Myocyte (in vitro differentiated cells): ENCODE measurements at regions not wholly inside any gene's neighbourhood (a gene's known extent, or its start where the extent isn't known, plus 50 kb on each side); places are given as distances from the start of the nearest gene placed in this dataset.

Source experiments
- DNase-seq: peaks from one replicate; pipeline ENCODE4 v3.0.0-alpha.2; 2012; ENCODE audit warnings: low read depth

GRCh38 chr7:94266238-94266644 is 128.5 kb upstream of the COL1A2 start:
- peak; percentile 66 for DNase-seq

DNA sequence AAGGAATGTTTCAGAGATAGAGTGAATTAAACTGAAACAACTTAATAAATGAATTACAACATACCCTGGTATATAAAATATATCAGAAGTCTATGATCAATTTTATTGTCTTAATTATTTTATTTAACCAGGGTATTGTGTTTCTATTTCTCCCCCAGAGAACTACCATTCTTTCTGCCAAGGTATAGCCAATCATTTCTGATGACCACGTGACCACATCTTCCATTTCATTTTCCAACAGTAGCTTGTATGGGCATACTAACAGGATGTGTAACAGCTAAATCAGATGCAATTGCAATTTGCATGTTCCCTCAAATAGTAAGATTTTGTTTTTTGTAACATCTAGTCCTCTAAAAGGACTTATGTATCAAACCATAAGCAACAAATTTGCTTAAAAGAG is 123.9 kb upstream of the COL1A2 start:
- no peak for DNase-seq

DNA sequence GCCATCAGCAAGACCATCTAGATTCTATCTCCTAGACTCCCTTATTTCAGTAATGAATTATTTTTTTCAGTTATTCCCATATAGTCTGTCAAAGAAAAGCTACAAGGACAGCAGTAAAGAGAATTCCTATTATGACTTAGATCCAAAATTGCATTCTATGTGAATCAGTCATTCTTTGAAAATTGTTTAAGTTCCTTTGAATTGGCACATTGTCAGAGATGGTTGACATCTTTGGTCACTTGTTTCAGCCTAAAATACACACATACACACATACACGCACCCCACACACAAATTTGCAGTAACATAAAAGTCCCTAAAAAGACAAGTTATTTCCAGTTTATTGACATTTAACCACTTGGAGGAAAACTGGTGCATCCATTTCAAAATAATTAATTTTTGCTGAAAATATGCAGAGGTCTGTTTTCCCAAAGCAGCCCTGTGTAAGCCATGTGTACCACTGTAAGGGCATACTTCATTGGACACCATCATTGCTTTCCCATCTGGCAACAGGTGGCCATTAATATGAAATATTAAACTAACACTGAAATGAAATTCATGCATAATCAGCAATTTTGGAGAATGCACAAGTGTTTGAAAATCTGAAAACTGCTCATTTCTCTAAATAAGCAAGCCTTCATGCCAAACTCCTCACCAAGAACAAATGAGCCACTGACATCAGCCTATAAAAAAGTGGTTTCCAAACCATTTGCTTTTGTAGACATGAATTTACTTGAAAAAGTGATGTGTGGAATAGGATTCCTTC is 121.7 kb upstream of the COL1A2 start:
- DNase-seq = peak; percentile 12

GRCh38 chr7:94274828-94275227 is 119.9 kb upstream of the COL1A2 start:
- DNase-seq = no peak

DNA sequence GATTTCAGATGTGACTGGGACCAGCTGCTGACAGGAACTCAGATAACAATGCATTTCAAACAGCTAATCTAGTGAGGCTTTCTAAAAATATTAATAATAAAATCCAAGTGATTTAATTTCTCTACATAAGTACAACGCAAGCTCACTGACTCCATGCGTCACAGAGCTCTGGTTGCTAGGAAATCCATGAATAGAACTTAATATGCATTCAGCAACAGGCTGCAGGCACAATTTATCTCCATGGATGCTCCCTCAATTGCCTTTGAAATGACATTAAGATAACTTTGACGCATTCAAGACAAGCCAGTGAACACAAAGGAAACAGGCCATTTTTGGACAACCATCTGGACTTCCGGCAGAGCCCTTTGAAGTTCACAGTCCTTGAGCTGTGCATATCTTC is 118.7 kb upstream of the COL1A2 start:
- no peak for DNase-seq

- peak; percentile 64 for DNase-seq
These were observed 117.9 kb upstream of the COL1A2 start for GRCh38 chr7:94276795-94277194.

DNA sequence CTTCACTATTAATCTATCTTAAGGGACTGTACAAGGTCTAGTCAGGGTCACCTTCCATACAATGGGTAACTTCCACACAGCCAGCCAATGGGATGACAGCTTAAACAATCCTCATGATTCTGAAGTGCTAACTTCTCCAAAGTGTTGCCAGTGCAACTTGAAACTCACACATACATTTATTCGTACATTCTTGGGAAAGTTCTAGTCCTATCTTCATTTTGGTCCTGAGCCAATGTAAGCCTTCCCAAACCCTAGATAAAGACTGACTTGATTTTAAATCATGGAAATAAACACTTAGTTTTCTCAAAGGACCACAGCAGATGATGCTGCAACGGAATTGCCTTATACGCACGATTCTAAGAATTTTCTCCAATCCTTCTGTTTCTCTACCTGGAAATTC is 117.5 kb upstream of the COL1A2 start:
- no peak for DNase-seq

- DNase-seq = no peak
These were observed 113.8 kb upstream of the COL1A2 start for GRCh38 chr7:94280851-94281250.

DNA sequence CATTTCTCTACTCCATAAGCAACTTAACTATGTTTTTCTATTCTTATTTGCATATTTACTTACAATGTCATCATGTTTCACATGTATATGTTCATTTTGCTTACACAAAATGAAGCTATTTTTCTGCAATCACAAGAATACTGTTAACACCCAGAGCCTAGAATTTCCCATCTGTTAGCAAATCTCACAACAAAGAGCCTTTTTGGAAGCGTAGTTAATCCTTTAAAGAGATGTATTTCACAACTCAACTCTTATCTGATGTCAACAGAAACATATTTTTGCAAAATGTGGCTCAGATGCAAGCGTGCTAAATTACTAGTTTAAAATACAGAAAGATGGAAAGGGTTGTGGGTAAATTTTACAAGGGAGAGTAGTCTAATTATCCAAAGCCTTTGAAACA is 110.6 kb upstream of the COL1A2 start:
- peak; percentile 29 for DNase-seq

DNA sequence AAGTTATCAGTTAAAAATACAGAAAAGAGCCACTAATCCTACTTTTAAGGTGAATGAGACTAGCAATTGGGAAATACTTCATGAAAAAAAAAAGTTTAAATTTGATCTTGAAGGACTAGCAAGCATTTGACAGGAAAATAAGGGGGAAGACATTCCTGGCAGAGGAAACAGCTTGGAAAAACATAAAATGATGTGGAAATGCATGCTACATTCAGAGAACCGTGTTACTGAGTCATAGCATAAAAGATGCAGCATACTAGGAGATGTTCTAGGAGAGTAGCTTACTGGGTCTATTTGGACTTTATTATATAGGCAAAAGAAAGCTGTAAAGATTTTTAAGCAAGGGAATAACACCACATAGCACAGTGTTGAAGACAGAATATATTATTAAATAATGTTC is 108.6 kb upstream of the COL1A2 start:
- no peak for DNase-seq

DNA sequence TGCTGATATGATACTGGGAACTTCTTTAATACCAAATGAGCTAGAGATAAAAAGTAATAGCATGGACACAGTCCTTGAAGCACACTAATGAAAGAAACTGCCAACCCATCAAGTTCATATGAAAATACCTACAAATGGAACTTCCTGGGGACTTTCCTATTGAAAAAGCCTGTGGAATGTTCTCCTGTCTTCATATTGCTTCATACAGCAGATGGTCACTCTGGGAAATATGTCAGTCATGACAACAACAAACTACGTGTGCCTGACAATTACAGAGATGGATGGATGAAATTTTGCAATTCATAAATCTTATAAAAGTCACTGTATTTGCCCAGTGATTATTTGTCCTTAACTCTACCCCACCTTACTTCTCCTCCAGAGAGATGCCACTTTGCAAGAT is 106.6 kb upstream of the COL1A2 start:
- no peak for DNase-seq

DNA sequence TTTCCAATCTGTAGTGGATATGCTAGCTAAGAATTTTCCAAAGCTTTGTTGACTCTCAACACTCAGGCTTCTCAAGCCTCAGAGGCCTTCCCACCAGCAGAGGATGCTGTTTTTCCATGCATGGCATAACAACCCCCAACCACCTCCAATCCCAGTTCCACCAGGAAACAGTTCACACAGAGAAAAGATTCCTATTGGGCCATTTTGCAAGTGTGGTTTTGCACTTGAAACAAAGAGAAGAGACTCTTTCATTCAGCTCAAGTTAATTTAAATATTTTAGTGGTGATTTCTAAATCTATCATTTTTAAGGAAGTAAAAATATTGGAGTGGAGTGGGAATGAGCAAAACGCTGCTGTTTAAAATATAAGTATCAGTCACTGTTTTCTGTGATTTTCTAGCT is 105.6 kb upstream of the COL1A2 start:
- DNase-seq = peak; percentile 92

GRCh38 chr7:94294471-94295131 is 100.1 kb upstream of the COL1A2 start:
- DNase-seq = no peak

DNA sequence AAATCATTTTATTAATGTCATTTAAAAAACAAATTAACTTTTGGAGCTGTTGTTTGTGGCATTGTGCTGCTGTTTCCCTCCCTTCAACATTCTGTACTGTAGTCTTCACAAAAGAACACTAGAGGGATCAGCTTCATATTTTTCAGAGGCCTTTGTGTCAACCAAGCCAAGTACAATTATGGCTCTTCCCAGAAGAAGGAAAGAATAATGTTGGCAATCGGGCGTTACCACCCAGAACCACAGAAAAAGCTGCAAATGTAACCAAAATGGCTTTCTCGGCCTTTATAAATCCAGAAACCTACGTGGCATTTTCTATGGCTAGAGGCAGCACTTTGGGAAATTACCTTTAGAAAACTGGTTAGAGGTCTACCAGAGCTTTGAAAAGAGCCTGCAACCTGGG is 98.8 kb upstream of the COL1A2 start:
- peak; percentile 92 for DNase-seq

DNA sequence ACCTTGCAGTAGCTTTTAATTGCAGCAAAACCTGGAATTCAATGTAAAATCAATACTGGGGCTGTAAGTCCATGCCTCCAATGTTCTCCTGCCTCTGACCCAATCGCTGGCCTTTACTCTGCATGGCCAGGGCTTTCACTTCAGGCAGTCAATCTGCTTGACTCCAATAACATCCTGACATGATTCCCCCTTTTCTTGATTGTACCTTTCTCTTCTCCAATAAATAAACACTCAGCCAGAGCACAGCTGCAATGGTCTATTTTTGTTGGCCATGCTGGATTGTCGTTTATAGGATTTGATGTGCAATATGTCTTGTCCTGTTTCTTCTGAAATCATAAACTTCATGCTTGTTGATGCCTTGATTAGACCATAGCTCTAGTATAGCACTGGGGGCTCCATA is 97.8 kb upstream of the COL1A2 start:
- DNase-seq = peak; percentile 62

DNA sequence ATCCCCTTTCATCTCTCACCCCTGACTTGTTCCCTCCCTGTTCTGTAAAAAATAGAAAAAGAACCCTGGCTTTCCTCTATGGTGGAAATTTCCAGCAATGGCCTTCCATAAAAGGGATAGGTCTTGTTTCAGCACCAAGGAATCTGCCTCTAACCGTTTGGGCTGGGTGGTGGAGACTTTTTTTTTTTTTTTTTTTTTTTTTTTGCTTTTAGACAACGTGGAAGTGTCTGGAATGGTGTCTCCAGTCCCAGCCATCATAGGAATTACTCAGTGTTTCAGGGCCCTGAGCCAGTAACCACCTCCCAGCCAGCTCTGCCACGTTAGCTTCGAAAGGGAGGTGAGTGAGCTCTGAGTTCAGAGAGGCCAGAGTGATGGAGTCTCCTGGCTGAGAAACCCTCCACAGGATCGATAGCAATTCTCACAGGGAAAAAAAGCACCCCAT is 97.3 kb upstream of the COL1A2 start:
- DNase-seq = peak; percentile 94

GRCh38 chr7:94298943-94299342 is 95.8 kb upstream of the COL1A2 start:
- DNase-seq = peak; percentile 84

- DNase-seq = peak; percentile 61
These were observed 94.4 kb upstream of the COL1A2 start for GRCh38 chr7:94300176-94300835.

GRCh38 chr7:94301024-94301586 is 93.6 kb upstream of the COL1A2 start:
- DNase-seq = peak; percentile 98

DNA sequence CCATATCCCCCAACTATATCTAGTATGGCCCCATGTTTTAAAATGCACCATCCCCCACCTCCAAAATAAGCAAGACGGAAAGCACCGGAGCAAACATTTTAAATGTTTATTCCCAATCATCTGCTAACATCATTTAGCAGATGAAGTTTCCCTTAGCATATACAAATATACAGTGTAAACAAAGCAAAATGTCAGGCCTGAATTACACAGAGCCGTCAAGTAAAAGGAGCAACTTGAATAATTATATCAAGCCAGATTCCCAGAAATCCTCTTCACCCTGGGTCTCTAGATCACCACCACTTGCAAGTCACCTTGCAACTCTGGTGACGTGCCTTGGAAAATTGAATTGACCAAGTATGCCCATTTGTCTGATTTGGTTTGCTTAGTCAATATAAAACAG is 91.6 kb upstream of the COL1A2 start:
- DNase-seq = no peak

DNA sequence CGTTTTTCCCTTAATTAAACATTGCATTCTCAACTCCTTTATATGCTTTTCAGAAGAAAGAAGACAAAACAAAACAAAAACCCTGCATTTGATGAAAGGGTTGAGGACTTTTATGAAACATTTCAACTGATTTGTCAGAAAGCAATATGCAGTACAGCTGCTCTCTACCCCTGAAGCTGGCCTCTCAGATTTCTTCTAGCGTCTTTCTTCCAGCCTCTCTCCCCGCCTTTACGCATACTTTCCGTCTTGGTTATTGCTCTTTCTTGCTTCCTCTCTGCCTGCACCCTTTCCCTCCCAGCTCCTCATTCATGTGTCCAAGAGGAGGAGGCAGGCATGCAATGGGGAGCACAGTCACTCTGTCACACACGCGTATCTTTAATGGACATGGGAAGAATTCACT is 91.0 kb upstream of the COL1A2 start:
- DNase-seq = peak; percentile 89

DNA sequence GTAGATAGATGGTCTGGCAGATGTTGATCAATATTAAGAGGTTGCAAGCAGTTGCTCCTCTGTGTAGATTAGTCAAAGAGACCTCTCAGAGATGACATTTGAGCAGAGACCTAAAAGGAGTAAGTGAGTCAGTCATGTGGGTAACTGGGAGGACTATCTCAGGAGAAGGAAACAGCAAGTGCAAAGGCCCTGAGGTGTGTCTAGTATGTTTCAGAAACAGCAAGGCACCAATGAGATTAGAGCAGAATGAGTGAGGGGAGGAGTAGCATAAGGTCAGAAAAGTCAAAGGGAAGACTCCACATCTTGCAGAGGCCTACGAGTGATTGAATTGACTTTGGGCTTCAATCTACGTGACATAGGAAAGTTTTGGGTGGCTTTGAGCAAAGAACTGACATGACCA is 89.8 kb upstream of the COL1A2 start:
- no peak for DNase-seq
